ENCODE measurements at regions not wholly inside any gene's neighbourhood (a gene's known extent, or its start where the extent isn't known, plus 50 kb on each side); places are given as distances from the start of the nearest gene placed in this dataset.

DNA sequence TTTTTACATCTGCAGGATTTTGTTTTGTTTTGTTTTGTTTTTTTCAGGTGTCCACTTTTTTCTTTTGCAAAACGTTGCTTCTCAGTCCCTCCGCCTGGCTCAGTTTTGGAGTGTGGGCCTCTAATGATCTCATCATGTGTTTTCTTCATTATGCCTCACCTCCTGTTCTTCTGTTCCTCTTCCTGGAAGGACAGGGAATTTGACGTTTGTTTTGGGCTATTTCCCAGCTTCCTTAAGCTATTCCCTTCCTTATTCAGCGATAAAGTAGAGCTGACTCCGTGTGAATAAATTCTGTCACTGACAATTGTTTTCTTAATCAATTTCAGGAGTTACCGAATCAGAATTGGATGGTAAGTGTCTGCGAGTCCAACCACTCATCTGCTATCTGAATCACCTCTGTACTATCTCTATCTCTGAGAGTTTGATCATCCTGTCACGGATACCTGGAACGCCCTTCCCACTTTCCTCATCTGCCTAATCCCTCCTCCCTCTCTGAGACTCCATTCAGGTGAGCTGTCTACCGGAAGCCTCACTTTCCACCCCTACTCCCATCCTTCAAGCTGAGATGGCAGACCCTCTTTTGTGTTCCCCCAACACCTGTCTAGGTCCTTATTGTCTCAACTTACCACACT lies 218.4 kb downstream of the GATA3 start:
- TF ChIP-seq, protein P1, sequence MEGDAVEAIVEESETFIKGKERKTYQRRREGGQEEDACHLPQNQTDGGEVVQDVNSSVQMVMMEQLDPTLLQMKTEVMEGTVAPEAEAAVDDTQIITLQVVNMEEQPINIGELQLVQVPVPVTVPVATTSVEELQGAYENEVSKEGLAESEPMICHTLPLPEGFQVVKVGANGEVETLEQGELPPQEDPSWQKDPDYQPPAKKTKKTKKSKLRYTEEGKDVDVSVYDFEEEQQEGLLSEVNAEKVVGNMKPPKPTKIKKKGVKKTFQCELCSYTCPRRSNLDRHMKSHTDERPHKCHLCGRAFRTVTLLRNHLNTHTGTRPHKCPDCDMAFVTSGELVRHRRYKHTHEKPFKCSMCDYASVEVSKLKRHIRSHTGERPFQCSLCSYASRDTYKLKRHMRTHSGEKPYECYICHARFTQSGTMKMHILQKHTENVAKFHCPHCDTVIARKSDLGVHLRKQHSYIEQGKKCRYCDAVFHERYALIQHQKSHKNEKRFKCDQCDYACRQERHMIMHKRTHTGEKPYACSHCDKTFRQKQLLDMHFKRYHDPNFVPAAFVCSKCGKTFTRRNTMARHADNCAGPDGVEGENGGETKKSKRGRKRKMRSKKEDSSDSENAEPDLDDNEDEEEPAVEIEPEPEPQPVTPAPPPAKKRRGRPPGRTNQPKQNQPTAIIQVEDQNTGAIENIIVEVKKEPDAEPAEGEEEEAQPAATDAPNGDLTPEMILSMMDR (IDR thresholded peaks at IDR 0.05) = no peak
- TF ChIP-seq, protein P2, sequence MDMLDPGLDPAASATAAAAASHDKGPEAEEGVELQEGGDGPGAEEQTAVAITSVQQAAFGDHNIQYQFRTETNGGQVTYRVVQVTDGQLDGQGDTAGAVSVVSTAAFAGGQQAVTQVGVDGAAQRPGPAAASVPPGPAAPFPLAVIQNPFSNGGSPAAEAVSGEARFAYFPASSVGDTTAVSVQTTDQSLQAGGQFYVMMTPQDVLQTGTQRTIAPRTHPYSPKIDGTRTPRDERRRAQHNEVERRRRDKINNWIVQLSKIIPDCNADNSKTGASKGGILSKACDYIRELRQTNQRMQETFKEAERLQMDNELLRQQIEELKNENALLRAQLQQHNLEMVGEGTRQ (IDR thresholded peaks at IDR 0.05) = no peak
- TF ChIP-seq POLR2AphosphoS2 (conservative IDR thresholded peaks at IDR 0.05; ENCODE audit: low read length) (no peak), PHF8 (IDR thresholded peaks at IDR 0.05; ENCODE audit: borderline replicate concordance, low read depth) (no peak), POLR2A (IDR thresholded peaks at IDR 0.05; ENCODE audit: low read length) (no peak), SMC3 (IDR thresholded peaks at IDR 0.05) (no peak), RAD21 (conservative IDR thresholded peaks at IDR 0.05 in 1 of 2, IDR thresholded peaks at IDR 0.05 in 1 of 2) (no peak), HDAC2 (IDR thresholded peaks at IDR 0.05) (no peak), NR3C1 (IDR thresholded peaks at IDR 0.05) (no peak), RFX5 (IDR thresholded peaks at IDR 0.05) (no peak), JUN (IDR thresholded peaks at IDR 0.05) (no peak)
- TF ChIP-seq, protein P3, sequence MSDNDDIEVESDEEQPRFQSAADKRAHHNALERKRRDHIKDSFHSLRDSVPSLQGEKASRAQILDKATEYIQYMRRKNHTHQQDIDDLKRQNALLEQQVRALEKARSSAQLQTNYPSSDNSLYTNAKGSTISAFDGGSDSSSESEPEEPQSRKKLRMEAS (IDR thresholded peaks at IDR 0.05) = no peak
